Body of pancreas (tissue), 4 donors: ENCODE measurements at regions not wholly inside any gene's neighbourhood (a gene's known extent, or its start where the extent isn't known, plus 50 kb on each side); places are given as distances from the start of the nearest gene placed in this dataset.

Experiments
- CTCF ChIP-seq, 7 experiments: fragments of 450-650 bp in 4 of 7; fragments of 200-600 bp in 3 of 7; sonication (generic) in 3 of 7; IDR thresholded peaks; one replicate each; pipeline ENCODE4 v1.5.1; 2016 to 2019; ENCODE audit warnings: antibody characterized with exemption in 7 of 7
- POLR2A ChIP-seq, 3 donors: fragments of 450-650 bp; IDR thresholded peaks; one replicate each; pipeline ENCODE4 v1.6.1; 2016; ENCODE audit warnings: antibody characterized with exemption in 3 of 3, mild to moderate bottlenecking in 2 of 3

DNA sequence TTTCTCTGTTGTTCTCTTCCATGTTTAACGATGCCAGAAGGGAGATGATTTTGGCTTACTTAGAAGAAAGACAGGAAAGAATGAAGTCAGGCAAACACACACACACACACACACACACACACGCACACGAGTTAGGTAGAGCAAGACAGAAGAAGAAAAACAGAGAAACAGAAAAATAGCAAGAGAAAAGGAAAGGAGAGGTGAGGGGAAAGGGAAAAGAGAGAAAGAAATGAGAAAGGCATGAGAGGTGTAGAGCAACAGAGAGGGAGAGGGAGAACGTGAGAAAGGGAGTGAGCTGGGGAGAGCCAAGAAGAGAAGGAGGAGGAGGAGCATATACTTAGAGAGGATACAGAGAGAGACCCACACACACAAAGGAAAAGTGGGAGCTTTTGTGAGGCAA lies 385.3 kb downstream of the DOK5 start:
- TF ChIP-seq CTCF (IDR thresholded peaks at IDR 0.05) (no peak), POLR2A (IDR thresholded peaks at IDR 0.05) (no peak)
